ENCODE measurements at regions not wholly inside any gene's neighbourhood (a gene's known extent, or its start where the extent isn't known, plus 50 kb on each side); places are given as distances from the start of the nearest gene placed in this dataset.

DNA sequence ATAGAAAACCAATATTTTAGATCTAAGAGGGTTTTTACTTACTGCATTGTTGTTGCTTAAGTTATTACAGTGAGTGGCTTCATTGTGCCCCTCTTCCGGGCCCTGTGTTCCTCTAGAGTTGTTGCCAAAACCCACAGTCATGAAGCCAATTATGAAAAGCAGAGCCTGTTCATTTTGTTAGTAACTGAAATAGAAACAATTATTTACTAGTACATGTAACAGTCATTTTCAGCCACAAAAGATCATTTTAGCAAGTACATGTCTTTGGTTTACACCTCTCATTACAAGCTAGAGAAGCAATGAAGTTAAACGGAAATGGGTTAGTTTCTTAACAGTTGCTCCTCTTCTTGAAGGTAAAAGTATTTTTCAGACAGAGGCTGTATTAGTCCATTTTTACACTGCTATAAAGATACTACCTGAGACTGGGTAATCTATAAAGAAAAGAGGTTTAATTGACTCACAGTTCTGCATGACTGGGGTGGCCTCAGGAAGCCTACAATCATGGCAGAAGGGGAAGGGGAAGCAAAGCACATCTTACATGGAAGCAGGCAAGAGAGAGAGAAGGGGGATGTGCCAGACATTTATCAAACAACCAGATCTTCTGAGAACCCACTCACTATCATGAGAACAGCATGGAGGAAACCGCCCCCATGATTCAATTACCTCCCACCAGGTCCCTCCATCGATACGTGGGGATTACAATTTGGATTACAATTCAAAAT, 380.5 kb downstream of the SFMBT2 start:
- TF ChIP-seq CTCF (IDR thresholded peaks at IDR 0.05) (no peak), POLR2A (IDR thresholded peaks at IDR 0.05) (no peak)

Measured in transverse colon (tissue), 3 donors.